Lower lobe of right lung (tissue), 2 donors: ENCODE measurements at regions not wholly inside any gene's neighbourhood (a gene's known extent, or its start where the extent isn't known, plus 50 kb on each side); places are given as distances from the start of the nearest gene placed in this dataset.

ENCODE experiments used
- ATAC-seq, 2 donors: fragments of 200-7000 bp; cut with Tn5 transposase; one replicate each; pipeline ENCODE4 v1.9.1; 2020 to 2022; ENCODE audit warnings: mild to moderate bottlenecking in 2 of 2, moderate library complexity in 2 of 2
- DNase-seq: peaks from one replicate; pipeline ENCODE4 v3.0.0-alpha.2; 2020
- H3K27ac ChIP-seq: fragments of 200-600 bp; one replicate; pipeline ENCODE4 v1.8.0; 2022
- H3K27me3 ChIP-seq: fragments of 200-600 bp; one replicate; pipeline ENCODE4 v1.8.0; 2022; ENCODE audit warnings: low read depth
- H3K36me3 ChIP-seq: fragments of 200-600 bp; one replicate; pipeline ENCODE4 v1.8.0; 2022; ENCODE audit warnings: mild to moderate bottlenecking
- H3K4me1 ChIP-seq: fragments of 200-600 bp; one replicate; pipeline ENCODE4 v1.8.0; 2022
- H3K4me3 ChIP-seq: fragments of 200-600 bp; one replicate; pipeline ENCODE4 v1.8.0; 2022; ENCODE audit warnings: mild to moderate bottlenecking
- H3K9me3 ChIP-seq: fragments of 200-600 bp; one replicate; pipeline ENCODE4 v1.8.0; 2022
- intact Hi-C: fragments of 100-400 bp; cut with DNase I; formaldehyde crosslinking; loops from one replicate; pipeline ENCODE4 v1.11.0; 2022
- TF ChIP-seq, protein P1 (sequence below): fragments of 200-600 bp; IDR thresholded peaks from one replicate; pipeline ENCODE4 v1.8.0; 2022; ENCODE audit warnings: antibody characterized with exemption, mild to moderate bottlenecking
- donor health status: DM: no; HTN: yes; CAD: no; lungs with severe emphysema.

DNA sequence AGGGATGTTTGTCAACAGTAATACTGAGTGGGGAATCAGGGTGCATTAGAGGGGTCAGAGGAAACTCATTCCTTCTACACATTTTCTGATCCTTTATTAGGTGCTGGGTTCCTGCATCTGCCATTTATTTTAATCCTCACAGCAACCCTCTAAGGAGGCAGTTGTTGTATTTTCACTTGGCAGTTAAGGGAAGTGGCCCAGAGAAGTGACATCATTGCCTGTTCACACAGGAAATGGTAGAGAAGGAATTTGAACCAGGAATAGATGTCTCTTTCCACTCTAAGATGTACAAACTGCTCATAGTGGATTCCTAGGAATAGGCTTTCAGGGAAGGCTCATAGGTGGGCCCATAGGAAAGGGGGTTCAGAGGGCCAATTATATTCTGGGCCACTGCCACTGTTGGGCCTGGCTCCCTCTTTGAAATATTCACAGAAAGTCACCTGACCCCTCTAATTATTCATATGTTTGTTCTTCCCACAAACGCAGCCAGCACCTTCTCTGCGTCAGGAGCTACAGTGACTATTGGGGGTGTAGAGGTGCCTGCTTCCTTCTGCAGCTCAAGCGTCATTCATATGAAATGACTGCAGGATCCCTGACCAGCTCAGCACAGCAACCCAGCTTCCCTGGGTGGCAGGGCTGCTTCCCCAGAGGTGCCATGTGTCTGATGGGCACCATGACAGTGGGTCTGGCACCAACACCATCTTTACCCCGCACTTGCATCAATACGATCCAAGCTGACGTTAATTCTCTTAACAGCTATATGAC is 163.9 kb upstream of the SMAD3 start:
- no peaks in the 10 kb centered on the region for H3K27me3 ChIP-seq
- no peak for DNase-seq
- H3K27ac ChIP-seq: peak overlapping the region; percentile 56
- TF ChIP-seq, protein P1, sequence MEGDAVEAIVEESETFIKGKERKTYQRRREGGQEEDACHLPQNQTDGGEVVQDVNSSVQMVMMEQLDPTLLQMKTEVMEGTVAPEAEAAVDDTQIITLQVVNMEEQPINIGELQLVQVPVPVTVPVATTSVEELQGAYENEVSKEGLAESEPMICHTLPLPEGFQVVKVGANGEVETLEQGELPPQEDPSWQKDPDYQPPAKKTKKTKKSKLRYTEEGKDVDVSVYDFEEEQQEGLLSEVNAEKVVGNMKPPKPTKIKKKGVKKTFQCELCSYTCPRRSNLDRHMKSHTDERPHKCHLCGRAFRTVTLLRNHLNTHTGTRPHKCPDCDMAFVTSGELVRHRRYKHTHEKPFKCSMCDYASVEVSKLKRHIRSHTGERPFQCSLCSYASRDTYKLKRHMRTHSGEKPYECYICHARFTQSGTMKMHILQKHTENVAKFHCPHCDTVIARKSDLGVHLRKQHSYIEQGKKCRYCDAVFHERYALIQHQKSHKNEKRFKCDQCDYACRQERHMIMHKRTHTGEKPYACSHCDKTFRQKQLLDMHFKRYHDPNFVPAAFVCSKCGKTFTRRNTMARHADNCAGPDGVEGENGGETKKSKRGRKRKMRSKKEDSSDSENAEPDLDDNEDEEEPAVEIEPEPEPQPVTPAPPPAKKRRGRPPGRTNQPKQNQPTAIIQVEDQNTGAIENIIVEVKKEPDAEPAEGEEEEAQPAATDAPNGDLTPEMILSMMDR: no peak
- H3K4me1 ChIP-seq: peaks cover 8% of the 10 kb centered on the region
- intact Hi-C loops: no loop called here
- H3K4me3 ChIP-seq: no peak overlapping the region
- no peaks in the 10 kb centered on the region for H3K9me3 ChIP-seq
- no peak for ATAC-seq
- H3K36me3 ChIP-seq: no peaks in the 10 kb centered on the region

- no peaks in the 10 kb centered on the region for H3K9me3 ChIP-seq
- H3K36me3 ChIP-seq: no peaks in the 10 kb centered on the region
- no peak overlapping the region for H3K27ac ChIP-seq
- TF ChIP-seq, protein P1: no peak
- no peaks in the 10 kb centered on the region for H3K27me3 ChIP-seq
- DNase-seq: no peak
- no peak overlapping the region for H3K4me3 ChIP-seq
- intact Hi-C loops: no loop called here
- ATAC-seq: no peak
- peaks cover 27% of the 10 kb centered on the region for H3K4me1 ChIP-seq
Observed at GRCh38 chr15:66905185-66905584, 160.2 kb upstream of the SMAD3 start.

DNA sequence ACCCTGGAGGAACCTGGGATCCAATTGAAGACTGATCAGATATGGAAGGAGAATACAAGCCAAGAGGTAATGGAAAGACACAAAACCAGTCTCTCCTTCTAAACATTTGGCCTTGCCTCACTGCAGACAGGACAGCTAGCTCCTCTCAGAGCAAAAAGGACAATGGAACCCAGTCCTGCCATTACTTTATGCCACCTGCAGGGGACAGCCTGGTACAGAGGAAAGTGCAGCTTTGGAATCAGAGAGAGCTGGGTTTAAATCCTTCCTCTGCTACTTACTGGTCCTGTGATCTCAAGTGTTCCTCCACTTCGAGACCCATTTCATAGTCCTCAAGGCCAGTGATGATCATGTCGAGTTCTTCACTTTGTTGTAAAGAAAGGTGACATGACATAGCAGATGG is 159.4 kb upstream of the SMAD3 start:
- no peaks in the 10 kb centered on the region for H3K9me3 ChIP-seq
- DNase-seq (no peak), ATAC-seq (no peak)
- intact Hi-C loops: no loop called here
- peaks cover 27% of the 10 kb centered on the region for H3K4me1 ChIP-seq
- no peaks in the 10 kb centered on the region for H3K27me3 ChIP-seq
- H3K27ac ChIP-seq: no peak overlapping the region
- no peaks in the 10 kb centered on the region for H3K36me3 ChIP-seq
- TF ChIP-seq, protein P1: no peak
- no peak overlapping the region for H3K4me3 ChIP-seq

- TF ChIP-seq, protein P1: no peak
- Histone ChIP-seq H3K9me3 (no peaks in the 10 kb centered on the region), H3K4me3 (no peak overlapping the region), H3K27me3 (no peaks in the 10 kb centered on the region), H3K4me1 (peaks cover 23% of the 10 kb centered on the region), H3K27ac (no peak overlapping the region), H3K36me3 (no peaks in the 10 kb centered on the region)
- DNase-seq (no peak), ATAC-seq (no peak)
- intact Hi-C loops: no loop called here
Observed at GRCh38 chr15:66906668-66907614, 158.5 kb upstream of the SMAD3 start.

DNA sequence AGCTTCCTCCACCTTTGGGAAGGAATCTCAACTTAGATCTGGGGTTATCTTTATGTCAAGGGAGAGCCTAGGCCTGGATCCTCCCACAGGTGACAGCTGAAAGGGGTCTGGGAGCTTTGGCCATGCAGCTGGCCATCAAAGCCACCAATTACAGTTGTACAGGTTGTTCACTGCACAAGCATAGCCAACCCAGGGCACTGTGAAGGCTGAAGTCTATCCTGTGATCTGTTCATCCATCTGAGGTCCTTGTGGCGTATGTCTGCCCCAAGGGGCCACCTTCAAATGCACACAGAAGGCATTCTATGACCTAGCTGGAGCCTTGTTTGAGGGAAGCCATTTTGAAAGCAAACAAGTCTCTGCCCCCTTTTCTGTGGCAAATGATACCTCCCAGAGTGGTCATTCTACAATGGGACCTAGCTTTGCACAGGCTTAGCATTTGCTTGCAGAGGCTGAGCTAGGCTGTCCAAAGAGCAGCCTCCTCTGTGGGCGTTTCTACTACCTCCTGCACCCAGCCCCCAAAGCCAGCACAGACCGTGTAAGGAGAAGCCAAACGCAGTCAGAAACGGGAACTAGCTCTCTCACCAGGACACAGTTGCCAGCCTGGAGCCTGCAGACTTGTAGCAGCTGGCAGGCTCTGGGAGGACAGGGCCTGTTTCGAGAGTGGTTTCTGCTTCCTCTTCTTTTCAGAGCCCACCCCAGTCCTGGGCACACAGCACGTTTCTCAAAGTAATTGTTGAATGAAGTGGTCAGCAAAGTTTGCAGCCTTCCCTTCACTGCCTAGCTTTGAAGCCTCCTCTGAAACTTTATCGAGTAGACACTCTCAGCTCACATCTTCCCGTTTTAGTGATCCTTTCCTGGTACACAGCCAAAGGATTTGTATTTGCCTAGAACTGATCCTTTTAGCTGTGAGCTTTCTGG is 157.3 kb upstream of the SMAD3 start:
- Histone ChIP-seq H3K27ac (peak overlapping the region; percentile 53), H3K4me3 (no peak overlapping the region), H3K9me3 (no peaks in the 10 kb centered on the region), H3K36me3 (no peaks in the 10 kb centered on the region), H3K4me1 (peaks cover 23% of the 10 kb centered on the region), H3K27me3 (no peaks in the 10 kb centered on the region)
- DNase-seq: peak; percentile 77
- intact Hi-C loops: no loop called here
- ATAC-seq: peak; percentile 65 to 80
- TF ChIP-seq, protein P1: no peak
